ENCODE measurements at regions not wholly inside any gene's neighbourhood (a gene's known extent, or its start where the extent isn't known, plus 50 kb on each side); places are given as distances from the start of the nearest gene placed in this dataset.

DNA sequence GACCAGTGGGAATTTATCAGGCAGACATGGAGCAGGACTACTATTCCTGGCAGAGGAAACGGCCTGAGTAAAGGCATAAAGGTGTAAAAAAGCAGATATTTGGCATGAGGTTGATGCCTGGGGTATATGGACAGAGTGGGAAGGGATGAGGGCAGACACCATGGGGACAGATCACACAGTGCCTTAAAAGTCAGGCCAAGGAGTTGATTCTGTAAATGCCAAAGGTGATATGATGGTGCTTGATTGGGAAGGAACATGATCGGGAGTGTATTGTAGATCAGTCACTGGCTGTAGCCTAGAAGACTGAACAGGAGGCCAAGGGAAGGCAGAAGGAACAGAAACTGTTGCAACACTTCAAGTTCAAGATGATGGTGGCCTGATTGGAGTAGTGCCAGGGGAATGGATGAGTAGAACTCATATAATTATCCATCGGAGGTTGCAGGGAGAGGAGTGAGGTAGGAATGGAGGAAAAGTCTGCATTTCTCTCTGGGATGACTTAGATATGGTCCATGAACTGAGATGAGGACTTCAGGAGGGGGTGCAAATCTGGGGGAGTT lies 594.3 kb upstream of the KLF4 start:
- no peak for DNase-seq (ENCODE audit: low read depth in 4 of 4, low spot score in 1 of 4)

DNA sequence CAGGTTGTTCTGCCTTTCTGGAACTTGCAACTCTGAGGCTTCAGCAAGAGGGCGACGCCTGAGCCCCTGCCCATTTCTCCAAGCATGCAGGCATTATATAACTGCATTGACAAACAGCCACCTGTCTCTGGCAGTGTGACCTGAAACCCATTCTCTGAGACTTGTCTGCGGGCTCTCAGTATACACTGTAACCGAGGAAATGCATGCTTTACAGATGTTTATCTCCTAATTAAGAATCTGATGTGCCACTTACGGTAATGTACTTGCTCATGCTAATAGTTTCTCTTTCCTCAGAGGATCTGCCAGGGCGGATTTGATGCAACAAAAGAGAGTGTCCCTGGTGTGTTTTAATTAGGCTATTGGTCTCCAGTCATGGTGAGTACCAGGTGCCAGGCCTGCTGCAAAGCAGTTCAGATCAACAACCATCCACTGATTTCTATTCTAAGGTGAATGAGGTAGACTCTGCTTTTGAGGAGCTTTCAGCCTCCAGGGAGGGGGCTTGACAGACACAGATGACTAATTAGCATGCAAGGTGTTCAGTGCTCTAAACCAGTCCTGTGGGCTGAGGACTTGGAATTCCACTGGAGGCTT lies 593.7 kb upstream of the KLF4 start:
- DNase-seq (ENCODE audit: low read depth in 4 of 4, low spot score in 1 of 4): no peak

DNA sequence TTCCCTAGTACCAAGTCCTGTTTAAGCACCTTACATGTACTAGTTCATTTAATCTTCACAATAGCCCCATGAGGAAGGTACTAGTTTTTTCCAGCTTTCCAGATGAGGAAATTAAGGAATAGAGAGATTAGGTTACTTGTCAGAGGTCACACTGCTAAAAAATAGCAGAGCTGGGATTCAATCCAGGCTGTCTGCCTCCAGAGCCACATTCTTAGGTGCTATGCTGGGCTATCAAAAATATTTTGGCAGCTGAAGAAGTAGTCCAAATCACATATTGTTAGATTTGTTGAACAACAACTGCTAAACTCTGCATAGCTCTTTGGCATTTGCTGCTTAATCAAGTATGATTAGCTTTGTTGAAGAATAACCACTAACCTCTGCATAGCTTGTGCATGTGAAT lies 591.5 kb upstream of the KLF4 start:
- no peak for DNase-seq (ENCODE audit: low read depth in 4 of 4, low spot score in 1 of 4)

DNA sequence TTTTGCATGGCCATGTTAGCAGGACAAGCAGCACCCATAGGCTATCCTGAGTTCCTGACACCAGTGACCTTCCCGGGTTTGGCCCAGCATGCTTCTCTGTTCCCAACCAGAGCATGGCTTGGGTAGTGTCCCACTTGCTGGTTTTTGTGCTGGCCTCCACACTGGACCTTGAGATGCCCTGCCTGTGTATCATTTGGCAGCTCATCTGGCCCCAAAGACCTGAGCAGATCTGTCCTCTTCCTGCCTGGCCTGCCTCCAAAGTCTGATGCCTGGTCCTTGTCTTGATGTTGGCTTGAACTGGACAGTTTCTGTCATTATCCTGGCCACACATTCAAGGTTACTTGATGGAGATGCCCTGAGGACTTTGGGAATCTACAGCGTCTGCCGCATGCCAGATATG lies 590.7 kb upstream of the KLF4 start:
- no peak for DNase-seq (ENCODE audit: low read depth in 4 of 4, low spot score in 1 of 4)

DNA sequence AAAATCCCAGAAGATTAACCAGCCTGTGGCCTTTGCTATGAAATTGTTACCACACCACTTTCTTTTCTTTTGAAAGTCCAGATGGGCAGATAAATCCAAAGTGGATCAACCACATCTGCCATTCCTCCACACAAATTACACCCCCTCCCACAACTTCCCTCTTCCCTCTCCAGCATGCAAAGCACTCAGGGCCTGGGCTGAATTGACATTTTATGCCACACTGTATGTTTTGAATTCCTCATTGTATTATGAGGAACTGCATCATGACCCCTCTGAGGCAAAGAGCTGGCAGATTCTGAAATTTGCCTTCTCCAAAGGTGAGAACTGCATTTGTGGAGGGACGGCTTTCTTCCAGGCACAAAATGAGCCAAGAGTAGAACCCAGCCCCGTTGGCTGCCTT lies 589.2 kb upstream of the KLF4 start:
- no peak for DNase-seq (ENCODE audit: low read depth in 4 of 4, low spot score in 1 of 4)

DNA sequence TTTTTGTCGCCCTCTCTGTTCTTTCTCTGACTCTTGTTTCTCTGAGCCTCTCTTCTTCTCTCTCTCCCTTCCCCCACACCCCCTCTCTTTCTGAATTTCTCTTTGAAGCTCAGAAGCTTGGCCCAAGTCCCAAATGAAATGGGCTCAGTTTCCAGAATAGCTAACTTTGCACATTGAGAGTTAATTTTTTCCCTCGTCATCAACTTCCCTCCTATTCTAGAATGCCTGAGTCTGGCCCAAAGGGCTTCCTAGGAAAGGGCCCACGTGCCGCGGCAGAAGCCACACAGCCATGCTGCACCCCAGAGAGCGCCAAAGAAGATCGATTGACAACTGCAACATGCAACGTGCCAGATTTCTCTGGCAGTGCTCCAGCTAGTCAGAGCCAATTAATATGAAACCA lies 588.8 kb upstream of the KLF4 start:
- DNase-seq (ENCODE audit: low read depth in 4 of 4, low spot score in 1 of 4): no peak

DNA sequence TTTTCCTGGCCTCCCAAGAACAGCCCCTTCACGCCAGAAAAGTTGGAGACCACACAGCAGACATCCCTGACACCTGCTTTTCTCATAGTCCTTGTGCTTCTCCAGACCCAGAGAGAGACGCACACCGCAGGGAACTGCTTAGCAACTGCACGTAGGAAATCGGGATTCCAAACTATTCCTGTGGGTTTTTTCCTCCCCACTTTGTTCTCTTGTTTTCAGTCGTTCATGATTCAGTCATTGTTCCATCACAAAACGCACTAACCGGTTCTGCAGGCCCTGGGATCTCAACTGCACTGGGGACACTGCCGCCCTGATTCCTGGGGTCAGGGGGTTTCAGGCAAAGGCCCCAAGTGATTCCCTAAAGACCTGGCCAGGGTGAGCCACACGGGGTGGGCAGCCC lies 588.0 kb upstream of the KLF4 start:
- DNase-seq (ENCODE audit: low read depth in 4 of 4, low spot score in 1 of 4): no peak

DNA sequence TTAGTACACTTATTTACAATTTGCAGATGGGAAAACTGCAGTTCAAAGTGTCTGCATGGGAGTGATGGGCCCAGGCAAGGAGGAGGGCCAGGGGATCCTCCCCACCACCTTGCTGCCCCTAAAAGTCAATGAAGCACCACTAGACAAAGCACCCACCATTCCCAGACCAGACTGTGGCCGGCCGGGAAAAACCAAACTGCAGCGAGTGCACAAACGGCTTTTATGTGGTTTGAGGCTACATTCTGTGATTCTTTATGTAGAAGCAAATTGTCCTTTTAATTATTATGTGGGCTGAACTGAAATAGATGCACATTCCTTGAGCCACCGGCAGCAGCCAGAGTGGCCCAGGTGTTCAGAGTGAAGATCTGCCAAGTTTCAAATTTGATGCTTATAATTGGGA lies 585.3 kb upstream of the KLF4 start:
- DNase-seq (ENCODE audit: low read depth in 4 of 4, low spot score in 1 of 4): no peak

DNA sequence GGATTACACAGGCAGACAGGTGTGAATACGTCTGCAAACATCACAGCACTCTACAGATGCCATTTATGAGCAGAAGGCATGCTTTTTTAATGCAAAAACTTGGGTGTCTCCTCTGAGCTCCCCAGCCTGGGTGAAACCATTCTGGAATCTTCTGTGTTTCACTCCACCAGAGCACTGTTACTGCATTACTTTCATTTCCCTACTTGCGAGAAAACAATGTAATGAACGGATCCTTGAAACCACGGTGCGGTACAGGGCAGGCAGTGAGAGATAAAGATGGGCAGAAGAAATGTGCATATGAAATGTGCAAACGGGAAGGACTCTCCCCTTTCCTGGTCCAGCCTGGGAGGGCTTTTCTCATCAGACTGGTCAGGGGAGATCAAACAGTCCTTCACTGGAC lies 584.3 kb upstream of the KLF4 start:
- no peak for DNase-seq (ENCODE audit: low read depth in 4 of 4, low spot score in 1 of 4)

DNA sequence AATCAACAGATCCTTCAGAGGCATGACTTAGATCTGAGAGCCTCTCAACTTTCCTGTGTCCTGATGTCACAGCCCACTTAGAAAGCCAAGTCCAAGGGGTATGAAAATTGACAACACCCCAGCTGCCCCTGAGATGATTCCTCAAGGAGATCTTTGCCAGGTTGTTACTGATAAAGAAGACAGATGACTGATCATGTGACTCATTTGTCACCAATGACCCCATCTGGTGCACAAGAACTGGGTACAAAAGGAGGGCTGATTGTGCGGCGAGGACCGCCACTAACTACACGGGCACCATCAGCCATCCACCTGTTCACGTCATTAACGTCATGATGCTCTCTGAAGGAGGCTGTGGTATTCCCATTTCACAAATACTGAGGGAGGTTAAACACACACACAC lies 583.2 kb upstream of the KLF4 start:
- DNase-seq (ENCODE audit: low read depth in 4 of 4, low spot score in 1 of 4): no peak

DNA sequence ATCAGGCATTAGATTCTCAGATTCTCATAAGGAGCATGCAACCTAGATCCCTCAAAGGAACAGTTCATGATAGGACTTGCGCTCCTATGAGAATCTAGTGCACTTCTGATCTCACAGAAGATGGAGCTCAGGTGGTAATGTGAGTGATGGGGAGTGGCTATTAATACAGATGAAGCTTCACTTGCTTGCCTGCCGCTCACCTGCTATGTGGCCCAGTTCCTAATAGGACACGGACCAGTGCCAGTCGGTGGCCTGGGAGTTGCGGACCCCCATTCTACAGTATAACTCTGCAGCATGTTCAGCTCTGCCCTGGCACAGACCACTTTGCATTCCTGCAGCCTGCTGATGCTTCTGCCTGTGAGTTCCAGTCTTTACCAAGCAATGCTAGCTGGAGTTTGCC lies 581.3 kb upstream of the KLF4 start:
- DNase-seq (ENCODE audit: low read depth in 4 of 4, low spot score in 1 of 4): no peak

DNA sequence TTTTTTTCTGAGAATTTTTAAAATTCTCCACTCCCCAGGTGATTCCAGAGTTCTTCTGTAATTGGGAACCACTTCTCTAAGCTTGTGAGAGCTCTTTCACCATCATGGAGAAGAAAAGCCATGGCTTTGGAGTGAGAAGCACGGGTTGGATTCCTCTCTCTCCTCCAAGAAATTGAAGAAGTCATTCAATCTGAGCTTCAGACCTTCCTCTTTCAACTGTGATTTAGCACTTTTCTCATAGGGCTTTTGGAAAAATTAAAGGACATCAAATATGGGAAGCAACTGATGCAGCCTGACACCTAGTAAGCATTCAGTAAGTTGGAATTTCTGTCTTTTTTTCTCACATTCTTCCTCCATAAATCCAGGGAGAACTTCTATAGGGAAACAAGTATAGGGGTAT lies 580.4 kb upstream of the KLF4 start:
- DNase-seq (ENCODE audit: low read depth in 4 of 4, low spot score in 1 of 4): no peak

DNA sequence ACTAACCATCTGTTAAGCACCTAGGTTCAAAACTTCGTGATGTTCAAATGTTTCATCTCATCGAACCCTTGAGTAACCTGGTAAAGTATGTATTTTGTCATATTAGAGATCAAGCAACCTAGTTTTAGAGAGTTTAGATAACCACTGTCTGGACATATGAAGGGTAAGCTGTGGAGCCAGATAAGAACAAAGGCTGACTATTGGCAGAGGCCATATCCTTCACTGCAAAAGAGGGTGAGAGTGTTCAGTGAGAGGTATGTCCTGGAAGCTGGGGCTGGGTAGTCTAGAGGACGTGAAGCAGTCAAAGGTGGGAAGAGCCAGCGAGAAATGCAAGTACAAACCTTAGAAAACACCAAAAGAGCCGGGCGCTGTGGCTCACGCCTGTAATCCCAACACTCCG lies 573.1 kb upstream of the KLF4 start:
- no peak for DNase-seq (ENCODE audit: low read depth in 4 of 4, low spot score in 1 of 4)

DNA sequence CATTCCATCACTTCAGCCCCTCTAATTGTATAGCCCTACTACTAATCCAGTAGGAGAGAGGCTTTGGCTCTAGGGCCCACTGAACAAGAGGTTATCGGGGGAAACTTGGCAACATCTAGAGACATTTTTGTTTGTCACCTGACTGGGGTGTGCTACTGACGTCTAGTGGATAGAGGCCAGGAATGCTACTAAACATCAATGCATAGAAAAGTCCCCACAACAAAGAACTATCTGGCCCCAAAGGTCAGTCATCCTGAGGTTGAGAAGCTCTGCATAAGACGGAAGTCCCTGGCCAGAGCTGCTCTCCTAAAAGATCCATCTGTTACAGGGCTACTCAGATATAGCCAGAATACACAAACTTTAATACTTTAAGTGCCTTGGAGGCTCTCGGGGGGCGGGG lies 570.6 kb upstream of the KLF4 start:
- no peak for DNase-seq (ENCODE audit: low read depth in 4 of 4, low spot score in 1 of 4)

DNA sequence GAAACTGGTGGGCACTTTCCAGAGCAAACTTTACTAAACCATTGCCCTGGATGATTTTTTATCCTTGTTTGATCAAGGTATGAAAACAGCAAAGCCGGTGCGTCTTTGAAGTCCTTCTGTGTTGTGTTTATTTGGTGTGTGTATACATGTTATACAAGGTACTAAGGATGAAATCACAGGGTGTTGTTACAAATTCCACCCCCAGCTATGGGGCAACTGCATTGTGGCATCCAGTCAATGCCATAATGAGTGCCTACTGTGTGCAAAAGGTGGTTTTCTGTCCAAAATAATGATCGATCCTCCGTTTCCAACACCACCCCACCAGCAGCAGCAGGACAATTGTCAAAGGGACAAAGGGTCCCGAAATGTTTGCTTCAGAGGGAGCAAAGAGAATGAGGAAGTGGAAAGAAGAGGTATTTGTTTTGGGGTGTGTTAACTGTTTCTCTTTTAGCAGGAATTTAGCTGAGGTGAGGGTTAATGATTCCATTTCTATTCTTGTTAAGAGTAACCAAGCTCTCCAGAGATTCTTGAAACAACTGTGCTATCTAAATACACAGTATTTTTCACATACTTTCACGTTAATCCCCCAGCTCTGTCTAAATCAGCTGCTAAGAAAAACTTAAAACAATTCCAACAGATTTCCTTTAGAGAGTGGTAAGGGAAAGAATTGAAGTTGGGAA lies 568.7 kb upstream of the KLF4 start:
- no peak for DNase-seq (ENCODE audit: low read depth in 4 of 4, low spot score in 1 of 4)

DNA sequence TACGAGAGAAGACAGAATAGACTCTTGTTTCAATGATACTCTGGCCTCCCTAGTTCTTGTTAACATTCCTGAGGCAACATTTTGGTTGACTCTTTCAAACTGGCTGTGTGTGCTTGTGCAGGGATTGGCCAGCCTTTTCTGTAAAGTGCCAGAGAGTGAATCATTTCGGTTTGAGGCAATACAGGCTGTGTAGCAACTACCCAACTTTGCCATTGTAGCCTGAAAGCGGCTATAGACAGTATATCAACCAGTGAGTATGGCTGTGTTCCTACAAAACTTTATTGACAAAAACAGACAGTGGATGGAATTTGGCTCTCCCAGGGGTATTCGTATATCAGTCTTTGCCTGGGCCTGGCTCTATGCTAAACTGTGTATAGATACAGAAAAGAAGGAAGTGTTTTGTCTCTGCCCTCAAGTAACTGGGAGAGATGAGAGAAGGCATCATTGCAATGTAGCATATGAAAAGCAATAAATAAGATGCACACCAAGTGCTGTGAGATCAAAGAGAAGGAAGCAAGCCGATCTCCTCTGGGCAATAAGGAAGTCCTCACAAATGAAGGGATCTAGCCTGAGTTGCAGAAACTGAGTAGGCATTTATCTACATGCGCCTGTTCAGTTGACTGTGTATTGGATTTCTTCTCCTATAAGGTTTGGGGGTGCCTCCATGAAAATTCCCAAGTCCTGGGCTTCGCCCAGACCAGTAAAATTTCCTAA lies 568.0 kb upstream of the KLF4 start:
- DNase-seq (ENCODE audit: low read depth in 4 of 4, low spot score in 1 of 4): no peak

DNA sequence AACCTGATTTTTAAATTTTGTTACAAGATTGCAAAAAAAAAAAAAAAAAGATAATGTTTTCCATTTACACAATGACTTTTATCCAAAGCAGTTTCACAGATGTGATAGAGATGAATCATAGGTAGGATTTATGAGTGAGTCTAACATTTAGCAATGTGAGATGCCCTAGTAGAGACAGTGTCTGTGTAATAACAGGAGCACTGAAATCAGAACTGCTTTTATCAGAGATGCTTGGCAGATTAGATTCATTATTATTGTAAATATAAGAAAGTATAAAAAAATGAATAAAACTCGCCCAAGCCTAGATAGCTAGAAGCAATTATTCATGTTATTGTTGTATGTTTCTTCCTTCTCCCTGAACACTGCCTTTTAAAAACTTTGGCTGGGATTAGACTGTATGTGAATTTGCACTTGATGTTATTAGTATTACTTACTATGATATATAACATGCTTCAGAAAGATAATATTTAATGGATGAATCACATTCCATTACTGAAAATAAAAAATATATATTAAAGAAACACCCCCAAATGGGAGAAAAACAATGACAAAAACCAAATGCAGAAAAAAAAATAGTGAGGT lies 567.3 kb upstream of the KLF4 start:
- DNase-seq (ENCODE audit: low read depth in 4 of 4, low spot score in 1 of 4): no peak

DNA sequence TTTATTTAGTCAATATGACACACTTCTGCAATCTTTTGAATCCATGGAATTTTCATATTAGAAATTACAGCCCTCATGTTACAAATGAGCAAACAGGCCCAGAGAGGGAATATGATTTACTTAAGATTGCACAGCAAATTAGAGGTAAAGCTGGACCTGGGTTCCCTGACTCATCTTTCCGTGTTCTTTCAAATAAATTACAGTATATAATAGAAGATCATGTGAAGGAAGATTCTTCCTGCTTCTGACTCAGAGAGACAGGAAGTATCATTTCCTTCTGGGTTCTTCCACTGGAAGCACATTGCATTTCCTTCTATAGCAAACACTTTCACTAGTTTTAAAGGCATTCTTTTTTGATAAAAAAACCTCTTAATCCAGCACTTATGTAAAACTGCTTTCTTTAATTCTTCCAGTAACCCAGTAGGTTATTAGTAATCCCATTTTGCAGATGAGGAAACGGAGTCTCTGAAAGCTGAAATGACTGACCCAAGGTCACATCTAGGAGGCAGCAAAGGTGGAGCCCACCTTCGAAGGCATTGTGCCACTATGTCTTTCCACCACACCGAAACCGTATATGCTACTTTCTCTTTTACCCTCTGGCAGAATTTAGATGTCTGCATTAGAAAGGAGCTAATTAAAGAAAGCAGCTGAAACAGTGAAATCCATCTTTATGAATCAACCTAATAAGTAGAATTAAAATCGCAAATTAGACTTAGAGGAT lies 566.7 kb upstream of the KLF4 start:
- DNase-seq (ENCODE audit: low read depth in 4 of 4, low spot score in 1 of 4): no peak

DNA sequence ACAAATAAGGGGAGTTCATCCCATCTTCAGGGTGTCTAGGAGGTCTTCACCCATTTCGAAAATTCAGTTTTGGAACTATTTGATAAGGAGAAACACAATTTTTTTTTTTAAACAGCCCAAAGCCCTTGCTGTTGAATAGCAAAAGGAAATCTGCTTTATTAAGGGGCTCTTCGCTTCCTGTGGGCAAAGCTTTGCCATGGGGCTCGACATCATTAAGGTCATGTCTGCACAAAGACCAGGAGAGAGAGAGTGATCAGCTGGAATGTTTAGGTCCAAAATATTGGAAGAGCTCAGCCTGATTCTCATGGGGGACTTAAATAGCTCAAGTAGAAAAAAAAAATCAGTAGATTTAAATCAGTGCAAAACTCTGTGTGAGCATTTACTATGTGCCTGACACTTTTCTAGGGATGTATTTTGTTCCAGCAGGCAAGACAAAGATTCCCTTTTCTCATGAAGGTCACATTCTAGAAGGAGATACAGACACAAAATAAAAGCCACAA lies 564.6 kb upstream of the KLF4 start:
- no peak for DNase-seq (ENCODE audit: low read depth in 4 of 4, low spot score in 1 of 4)

DNA sequence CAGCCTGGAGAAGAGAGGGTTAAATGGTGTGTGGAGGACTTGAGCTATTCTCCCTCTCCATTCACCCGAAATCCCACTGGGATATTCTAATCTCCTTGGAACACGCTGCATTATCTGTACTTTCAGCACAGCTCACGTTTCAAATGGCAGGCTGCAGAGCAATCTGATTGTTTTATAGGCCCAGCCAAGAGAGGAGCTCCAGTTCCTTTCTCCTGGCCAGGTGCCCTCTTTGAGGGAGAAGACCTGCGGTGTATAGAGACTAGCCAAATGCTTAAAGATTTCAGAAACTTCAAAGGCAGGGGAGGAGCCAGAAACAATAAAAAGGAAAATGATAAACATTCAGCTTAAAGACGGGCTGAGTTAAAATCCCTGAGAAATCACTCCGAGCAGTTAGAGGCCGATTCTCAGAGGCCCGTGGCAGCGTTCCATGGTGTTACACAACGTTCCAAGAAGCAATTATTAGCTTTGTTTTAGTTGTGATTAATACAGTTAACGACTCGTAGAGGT lies 564.0 kb upstream of the KLF4 start:
- no peak for DNase-seq (ENCODE audit: low read depth in 4 of 4, low spot score in 1 of 4)

DNA sequence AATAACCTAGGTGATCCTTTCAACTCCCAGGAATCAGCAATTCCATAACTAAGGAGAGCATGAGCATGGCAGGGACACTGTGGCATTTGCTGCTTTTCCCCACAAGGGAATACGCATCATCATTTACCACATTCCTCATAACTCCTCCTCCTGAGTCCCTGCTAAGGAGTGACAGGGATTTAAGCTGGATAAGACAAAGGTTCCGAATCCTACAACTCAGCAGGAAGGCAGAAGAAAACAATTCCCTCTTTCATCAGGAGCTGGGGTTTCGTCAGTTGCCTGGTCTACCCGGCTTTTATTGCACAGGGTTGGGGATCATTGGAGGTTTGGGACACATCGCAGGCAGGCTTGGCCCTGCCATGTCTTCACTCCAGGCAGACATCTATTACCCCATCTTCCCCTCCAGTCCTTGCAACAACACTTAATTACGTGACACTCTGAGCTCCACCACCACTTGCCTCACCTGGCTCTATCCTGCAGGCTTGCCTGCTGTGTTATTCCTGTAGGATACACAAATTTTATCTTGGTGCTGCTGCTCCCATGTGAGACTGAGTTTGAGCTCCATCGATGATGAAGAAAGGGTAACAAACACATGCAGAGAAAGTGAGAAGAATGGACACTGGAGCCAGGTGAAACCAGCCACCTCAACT lies 563.0 kb upstream of the KLF4 start:
- no peak for DNase-seq (ENCODE audit: low read depth in 4 of 4, low spot score in 1 of 4)

All from stimulated activated CD4-positive, alpha-beta T cell treated with anti-CD3 and anti-CD28 coated beads, Interleukin-1b, Interleukin-23, amount 100 ng/mL, for 24 hours (primary cell).